Inflammatory macrophage (primary cell): ENCODE measurements at regions not wholly inside any gene's neighbourhood (a gene's known extent, or its start where the extent isn't known, plus 50 kb on each side); places are given as distances from the start of the nearest gene placed in this dataset.

Experiments used
- DNase-seq, 2 donors: peaks; one replicate each; pipeline ENCODE4 v3.0.0-alpha.2; 2020 to 2022

DNA sequence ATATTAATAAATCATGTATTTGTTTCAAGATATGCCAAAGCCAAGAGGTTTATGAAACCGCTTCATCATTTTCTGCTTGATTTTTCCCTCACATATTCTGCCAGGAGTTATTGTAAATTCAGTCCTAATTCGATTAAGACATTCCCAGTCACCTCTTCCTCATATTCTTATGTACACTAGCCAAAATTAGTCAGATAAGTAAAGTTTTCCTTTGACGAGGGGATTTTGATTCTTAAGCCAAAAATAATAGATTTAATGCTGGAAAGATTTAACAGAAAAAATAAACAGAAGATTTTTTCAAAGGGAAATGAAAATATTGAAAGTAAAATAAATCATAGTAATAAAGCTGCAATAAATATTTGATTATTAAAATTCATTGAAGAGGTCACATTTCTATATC lies 51.0 kb upstream of the VEGFC start:
- no peak for DNase-seq

DNA sequence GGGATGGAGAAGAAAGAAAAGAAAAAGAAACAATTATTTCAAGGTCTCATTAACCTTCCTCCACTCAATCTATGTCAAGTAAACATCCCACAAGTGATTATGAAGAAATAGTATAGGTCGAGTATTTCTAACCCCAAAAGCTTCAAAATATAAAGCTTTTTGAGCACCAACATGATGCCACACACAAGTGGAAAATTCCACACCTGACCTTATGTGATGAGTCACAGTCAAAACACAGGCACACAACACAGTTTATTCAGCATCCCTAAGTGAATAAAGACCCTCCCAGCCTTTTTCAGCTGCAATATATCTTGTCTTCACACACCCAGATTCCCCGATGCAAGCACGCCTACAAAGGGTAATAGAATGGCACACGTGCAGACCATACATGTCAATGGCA lies 51.7 kb upstream of the VEGFC start:
- no peak for DNase-seq

DNA sequence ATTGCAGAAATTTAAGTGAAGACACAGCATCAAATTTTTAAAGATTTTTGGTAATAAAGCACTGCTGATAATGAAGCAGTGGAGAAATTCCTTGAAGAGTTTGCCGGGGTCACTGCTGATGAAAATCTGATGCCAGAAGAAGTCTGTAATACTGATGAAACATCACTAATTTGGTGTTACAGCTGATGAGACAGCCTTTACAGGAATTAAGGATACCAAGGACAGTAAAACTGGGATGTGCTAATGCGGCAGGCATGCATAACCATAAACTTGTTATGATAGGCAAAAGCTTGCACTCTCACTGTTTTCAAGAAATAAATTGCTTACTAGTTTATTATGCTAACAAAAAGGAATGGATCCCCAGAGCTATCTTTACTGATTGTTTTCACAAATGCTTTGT lies 52.9 kb upstream of the VEGFC start:
- DNase-seq, result no peak

DNA sequence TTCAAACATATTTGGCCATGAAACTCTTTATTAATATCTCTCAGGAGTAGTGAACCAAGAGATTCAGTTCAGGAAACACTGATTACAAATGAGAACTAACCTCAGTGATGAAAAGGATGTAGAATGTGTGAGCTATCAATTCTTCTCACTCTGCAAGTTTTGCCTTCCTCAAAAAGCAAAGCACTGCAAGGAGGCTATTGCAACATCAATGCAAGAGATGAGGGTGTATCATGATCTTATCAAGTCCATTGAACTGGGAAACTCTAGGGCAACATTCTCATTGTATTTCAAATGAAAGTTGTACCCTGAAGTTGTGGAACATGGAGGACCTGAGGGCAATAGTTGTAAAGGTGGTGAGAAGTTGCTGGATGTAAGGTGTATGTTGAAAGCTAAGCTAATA lies 56.4 kb upstream of the VEGFC start:
- no peak for DNase-seq

DNA sequence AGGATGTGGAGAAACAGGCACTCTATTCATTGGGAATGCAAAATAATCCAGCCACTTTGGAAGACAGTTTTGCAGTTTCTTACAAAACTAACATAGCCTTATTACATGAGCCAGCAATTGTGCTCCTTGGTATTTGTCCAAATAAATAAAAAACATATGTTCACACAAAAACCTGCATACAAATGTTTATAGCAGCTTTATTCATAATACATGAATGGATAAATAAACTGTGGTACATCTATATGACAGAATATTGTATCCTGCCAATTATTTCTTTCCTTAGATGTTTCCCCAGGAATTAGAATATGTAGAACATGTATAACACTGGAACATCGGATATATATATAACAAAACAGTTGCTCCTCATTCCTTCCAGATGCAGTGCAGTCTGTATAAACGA lies 57.7 kb upstream of the VEGFC start:
- DNase-seq, result no peak

DNA sequence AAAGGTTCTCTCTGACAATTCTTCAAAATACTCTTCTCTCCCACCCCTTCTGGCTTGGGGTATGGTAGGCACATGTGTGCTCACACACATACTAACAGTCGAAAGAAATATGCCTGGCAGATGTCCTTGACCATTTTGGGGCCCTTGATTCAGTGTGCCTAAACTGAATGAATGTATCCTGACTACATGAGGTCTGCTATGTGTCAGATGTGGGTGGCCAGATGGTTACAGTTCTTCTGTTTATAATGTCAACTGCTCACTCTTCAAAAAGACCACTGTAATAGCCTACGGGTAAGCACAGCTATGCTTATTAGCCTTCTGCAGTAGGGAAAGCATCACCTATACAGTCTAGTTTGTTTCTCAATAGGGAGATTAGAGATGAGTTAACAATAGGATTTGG lies 63.7 kb upstream of the VEGFC start:
- DNase-seq, result no peak

DNA sequence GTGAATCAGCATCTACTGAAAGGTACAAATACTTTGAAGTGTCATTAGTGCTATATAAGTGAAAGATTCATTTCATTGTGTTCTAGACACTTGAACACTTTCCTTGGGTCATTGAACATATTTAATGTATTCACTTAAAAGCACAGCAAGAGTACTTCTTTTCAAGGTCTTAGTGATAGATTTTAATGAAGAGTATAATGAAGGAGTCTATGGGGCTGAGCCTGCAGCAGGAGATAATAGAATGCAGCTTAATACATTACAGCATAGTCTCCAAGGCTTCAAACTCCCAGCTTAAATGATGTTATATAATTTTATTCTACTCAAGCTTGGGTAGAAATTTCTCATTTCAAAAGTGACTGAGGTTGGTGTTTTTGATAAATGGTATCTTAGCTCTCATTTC lies 66.1 kb upstream of the VEGFC start:
- no peak for DNase-seq

DNA sequence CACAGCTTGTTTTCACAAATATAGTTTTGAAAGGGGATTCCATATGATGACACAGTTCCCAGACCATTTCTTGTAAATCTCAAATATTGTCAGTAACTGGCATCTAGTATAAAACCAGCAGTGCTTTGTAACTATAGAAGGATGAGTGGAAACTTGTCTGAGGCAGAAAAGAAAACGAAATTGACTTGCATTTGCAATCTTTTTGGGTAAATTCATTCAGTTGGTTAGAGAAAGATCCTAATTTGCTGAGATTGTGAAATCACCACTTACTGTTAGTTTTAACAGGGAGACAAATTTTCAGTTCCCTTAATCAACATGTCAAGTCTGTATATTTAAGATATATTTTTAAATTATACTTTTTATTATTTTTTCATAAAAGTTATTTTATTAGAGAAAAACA lies 71.5 kb upstream of the VEGFC start:
- no peak for DNase-seq

DNA sequence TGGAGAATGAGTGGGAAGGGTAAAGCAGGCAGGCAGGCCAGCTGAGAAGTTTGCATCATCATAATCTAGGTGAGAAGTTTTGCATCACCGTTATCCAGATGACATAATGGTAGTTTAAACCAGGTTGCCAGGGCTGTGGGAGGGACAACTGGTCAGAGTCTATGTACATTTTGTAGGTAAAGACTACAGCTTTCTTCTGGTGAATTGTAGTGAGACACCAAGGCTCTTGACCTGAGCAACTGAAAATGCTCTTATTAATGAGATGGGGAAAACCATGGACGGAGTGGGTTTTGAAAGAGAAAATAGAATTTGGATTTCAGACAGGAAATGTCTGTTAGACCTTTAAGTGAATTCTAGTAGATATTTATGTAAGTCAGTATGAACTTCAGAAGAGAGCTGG lies 76.0 kb upstream of the VEGFC start:
- DNase-seq, result no peak

DNA sequence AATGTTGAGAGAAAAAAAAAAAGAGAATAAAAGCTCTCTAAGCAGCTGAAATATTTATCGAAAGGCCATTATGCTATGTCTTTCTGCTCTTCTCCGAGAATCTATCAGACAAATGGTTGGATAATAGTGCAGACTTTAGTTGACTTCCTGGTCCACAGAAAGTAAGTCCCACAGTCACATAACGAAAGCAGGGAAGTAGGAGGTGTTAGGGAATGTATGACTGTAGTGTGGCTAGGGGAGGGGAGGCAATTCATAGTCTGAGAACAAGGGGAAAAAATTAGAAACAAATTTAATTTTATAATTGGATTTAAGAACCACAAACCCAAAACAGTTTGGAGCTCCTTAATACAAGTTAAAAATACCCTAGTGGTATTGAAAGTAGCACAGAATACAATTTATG lies 79.7 kb upstream of the VEGFC start:
- no peak for DNase-seq

DNA sequence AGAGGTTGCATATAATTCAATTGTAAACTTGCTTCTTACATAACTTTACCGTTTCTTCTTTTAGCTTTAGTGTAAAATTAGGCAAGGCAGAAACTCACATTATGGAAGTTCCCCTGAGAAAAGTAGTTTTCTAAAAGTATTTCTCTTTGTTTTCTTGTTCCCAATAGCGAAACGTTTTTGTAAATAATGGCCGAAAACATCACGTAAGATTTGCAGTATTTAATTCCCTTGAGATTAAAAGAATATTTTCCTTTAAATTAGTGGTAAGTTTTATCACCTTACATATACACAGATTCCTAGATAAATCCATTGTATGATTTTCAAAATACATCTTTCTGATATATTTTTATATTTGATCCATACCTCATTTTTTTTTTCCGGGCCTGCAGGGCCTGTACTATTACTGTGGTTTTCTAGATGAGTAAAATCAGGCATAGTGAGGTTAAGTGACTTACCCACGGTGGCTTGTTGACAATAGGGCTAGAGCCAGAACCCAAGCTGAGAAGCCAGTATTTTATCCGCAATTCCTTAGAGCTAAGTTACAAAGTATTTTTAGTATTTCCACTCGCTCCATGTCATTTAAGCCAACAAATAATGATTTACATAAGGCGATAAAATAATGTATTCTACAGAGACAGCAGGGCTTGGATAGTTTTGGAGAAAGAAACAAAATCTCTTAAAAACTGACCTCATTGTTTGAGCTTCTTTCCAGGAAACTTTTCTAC lies 82.2 kb upstream of the VEGFC start:
- no peak for DNase-seq

DNA sequence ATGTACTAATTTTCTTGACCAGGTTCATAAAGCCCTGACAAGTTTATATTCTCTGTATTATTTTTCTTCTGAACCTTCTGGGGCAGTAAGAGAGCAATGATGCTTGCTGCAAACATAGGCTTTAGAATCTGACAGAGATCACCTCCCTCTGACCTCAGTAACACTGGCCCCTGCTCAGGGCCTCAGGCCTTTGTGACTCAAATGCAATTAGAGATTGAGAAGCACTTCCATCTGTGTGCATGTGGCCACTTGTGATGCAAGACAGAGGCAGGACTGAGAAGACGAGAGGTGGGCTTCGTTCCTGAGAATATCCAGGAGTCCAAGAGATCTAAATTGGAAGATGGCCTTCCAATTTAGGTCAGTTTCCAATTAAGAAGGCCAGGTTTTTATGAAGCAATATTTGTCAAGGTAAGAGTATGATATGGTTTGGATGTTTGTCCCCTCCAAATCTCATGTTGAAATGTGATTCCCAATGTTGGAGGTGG lies 82.8 kb upstream of the VEGFC start:
- DNase-seq, result no peak

DNA sequence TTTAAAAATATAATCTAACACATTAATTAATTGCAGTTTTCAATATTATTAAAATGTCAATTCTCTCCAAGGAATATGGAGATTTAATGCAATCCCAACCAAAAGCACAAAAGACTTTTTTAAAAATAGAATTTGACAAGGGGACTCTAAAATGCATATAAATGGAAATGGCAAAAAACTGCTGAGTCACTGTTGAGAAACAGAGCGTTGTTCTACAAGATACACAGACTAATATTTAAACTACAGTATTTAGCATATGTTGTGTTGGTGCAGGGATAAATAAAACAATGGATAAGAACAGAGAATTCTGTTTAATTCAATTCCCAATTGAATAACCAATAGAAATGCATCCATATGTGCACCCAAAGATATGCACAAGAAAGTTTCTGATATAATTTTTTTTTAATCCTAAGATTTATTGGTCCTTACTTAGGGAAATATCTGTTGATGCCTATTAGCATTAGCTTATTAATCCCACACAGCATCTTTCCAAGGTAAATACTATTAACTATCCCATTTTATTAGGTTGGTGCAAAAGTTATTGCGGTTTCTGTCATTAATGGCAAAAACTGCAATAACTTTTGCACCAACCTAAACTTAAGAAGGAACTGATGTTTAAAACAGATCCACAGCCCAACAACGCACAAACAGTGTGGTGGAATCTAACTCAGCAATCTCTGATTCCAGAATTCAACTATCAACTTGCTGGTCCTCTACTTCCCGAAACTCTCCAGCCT lies 86.8 kb upstream of the VEGFC start:
- DNase-seq, result no peak

DNA sequence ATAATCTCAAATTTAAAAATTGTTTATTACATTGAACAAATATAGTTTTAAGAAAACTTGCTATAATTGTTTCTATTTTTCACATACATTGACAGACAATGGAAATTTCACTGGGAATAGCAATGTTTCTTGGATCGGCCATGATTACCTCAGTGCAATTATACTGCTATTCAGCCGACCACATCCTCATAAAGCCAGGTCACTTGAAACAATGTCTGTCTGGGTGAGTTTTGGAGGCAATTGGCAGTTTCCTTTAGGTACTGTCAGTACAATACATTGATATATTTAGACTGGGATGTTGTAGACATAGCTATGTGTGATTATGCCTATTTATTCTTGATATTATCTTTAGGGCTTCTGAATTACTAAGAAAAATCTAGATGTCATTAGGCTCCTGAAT lies 89.5 kb upstream of the VEGFC start:
- DNase-seq, result no peak

DNA sequence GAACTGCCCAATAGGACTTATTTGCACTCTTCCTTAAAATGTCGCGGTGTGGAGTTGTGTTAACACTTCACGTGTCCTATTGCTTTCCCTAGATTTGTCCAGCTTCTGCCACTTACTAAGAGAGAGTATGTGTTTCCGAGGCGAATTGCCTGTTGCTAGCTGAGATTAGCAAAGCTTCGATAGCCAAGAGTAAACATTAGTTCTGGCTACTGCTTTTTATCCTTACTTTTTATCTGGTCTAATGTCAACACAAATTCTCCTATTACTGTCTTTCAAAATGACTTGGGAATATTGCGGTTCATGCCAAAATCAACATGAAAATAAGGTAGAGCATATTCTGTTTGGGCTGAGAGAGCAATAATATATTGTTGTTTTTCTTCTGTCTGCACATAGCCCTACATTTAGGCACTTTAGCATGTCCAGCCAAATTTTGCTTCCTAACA lies 90.4 kb upstream of the VEGFC start:
- no peak for DNase-seq

DNA sequence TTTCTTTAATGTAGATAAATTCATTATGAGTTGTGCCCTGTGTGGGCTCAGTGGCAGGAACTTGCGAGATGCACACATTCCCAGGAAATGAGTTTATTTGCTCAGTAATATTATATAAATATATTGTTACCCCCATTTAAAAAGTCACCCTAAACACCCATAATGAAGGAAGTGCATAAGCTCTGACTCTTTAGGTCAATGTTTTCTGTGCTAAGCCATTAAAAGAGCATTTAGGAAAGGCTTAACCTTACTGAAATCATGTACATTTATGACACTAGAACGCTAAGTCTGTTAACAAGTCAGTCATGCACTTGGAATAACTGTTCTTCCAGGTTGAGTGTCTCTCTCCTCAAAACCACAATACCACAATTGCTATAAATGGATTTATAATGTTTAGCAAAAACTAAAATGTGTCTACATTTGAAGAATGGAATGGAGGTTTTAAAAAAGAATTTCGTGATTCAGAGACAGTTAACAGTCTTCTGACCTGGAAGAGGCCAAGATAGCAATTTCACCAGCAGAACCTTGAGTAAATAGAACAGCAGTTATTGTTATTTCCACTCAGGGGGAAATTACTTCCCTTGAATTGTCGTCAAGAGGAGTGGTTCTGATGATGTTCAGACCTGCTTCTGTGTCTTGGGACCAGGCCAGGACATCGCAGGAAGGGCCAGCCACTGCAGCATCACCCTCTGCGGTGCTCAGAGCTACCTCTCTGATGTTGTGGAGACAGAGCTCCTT lies 91.1 kb upstream of the VEGFC start:
- no peak for DNase-seq

DNA sequence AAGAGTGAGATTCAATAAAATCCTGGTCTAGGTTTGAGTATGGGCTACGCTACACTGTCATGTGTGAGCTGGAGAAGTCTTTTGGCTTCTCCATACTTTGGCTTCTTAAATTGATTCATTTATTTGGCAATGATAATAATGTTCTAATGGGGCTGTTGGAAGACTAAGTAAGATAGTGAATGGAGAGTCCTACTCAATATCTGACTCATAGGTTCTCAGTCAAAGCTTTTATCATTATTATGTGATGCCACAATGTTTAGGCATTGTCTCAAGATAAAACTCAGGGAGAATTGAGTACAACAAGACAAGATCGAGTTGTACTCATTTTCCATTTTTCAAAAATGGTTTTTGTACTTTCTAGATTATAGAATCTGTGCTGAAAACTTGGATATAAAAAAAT lies 92.5 kb upstream of the VEGFC start:
- no peak for DNase-seq

DNA sequence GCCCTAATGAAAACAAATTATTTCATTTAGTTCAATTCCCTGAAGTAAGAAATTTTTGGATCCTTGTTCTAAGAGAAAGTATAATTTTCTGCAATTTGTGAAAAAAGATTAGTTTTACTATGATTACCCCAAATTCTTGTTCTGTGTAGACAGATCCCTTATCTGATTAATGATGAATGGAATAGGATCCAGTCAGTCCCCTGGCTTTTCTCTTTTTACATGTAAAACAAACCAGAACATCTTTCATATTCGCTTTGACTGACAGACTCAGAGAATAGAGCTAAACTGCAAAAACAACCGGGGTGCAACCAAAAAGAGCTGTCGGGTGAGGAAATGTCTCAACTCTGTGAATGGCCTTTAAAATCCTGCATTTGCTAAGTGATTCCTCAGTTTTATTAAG lies 93.4 kb upstream of the VEGFC start:
- no peak for DNase-seq

DNA sequence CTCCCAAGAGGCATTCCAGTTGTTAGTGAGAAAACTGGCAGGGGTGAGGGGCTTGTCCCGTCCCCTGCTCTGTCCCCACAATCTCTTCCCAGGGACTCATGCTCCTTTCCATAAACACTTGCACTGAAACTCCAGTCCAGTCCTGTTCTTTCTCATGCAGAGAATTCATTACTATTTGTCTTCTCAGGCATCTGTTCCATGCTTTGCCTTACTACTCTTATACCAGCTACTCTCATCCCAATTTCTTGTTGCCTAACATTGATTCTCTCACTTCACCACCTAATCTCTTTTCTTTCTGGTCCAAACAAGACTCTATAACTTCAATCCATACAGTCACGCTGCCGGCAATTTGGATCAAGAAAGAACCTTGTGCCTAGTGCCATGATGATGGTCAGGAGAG lies 97.1 kb upstream of the VEGFC start:
- no peak for DNase-seq

DNA sequence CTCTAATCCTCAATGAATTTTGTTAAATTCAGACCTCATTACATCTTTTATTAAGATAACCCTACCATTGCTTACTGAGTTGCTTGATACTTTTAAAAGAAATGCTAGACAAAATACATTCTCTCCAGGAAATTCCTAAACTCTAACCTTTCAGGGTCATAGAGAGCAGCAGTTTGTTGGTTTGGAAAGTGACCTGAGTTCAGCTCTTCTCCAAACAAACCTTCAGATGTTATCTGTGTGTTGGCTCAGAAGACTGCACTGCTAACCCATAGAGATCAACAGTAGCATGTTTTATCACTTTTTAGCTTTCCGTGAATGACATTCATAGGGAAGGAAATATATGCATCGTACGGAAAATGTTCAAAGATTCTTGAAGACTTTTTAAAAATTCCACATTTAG lies 101.8 kb upstream of the VEGFC start:
- no peak for DNase-seq

DNA sequence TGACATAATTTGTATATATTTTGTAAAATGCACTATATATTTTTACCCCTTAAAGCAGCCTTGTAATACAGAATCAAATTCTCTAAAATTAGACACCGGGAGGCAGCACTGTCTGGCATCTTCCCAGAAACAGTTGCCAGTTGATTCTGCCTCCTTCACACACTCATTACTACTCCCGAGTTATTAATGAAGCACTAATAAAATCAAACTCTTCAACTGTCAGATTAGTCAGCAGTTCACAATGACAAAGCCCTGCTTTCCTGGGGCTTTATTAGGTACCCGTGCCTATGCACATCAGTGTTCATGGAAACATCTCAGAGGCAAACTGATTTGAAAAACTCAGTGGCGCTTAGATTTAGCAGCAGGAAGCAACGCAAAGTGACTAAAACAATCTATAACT lies 103.5 kb upstream of the VEGFC start:
- no peak for DNase-seq

DNA sequence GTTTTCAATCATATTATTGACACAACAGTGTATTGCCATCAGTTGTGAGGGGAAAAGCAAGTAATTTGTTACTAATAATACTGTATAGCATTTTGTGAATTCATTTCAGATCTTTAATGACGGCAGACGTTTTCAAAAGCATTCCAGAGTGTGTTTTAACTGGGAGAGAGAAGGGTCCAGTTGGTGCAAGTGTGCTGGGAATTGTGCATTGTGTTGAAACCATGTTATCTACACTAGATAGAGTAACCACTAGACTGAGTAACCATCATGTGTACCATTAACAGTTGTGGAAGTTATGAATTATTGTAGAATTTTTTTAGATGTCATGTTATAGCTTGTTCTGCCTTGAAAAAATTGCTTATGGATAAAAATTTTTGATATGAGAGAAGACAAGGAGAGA lies 104.5 kb upstream of the VEGFC start:
- DNase-seq, result no peak

DNA sequence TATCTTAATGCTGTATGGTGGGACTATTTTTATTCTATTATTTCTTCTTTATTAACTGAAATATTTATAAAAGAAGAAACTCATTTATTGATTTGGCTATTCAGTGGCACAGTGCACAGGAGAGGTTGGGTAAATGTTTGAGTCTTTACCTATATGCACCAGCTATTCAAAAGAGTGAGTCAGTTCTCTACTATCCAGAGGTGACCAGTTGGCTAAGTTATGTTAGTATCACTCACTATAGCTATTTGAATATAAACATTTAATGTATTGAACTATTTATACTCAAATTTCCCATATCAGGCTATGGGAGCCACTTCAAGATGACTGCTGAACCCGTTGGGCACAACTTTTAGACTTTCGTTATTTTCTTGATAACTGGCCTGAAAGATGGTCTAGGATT lies 106.1 kb upstream of the VEGFC start:
- DNase-seq, result no peak
